H1 (cell line): ENCODE measurements at regions not wholly inside any gene's neighbourhood (a gene's known extent, or its start where the extent isn't known, plus 50 kb on each side); places are given as distances from the start of the nearest gene placed in this dataset.

Experiments used
- EZH2 ChIP-seq: fragments of 200-600 bp; sonication (generic); IDR thresholded peaks from 2 replicates; pipeline ENCODE4 v1.7.1; 2012; ENCODE audit warnings: low read depth, mild to moderate bottlenecking, moderate library complexity, low read length, inconsistent platforms; ENCODE audit not compliant: severe bottlenecking
- SUZ12 ChIP-seq: fragments of 200-600 bp; sonication (generic); IDR thresholded peaks from 2 replicates; pipeline ENCODE4 v1.6.1; 2012; ENCODE audit warnings: mild to moderate bottlenecking, inconsistent platforms, low read length, moderate library complexity, mixed read lengths
- TCF12 ChIP-seq: IDR thresholded peaks from 2 replicates; pipeline ENCODE4 v1.6.1; 2011; ENCODE audit warnings: low read depth, mild to moderate bottlenecking, low read length
- ZNF274 ChIP-seq: IDR thresholded peaks from 2 replicates; pipeline ENCODE4 v1.7.0; 2012; ENCODE audit warnings: low read length, borderline replicate concordance; ENCODE audit errors: extremely low read depth
- TF ChIP-seq, protein P1 (sequence below): fragments of 300-600 bp; sonication (generic); IDR thresholded peaks from 2 replicates; pipeline ENCODE4 v1.7.1; 2012; ENCODE audit warnings: low read length, moderate library complexity, mild to moderate bottlenecking, inconsistent platforms; ENCODE audit not compliant: insufficient replicate concordance

DNA sequence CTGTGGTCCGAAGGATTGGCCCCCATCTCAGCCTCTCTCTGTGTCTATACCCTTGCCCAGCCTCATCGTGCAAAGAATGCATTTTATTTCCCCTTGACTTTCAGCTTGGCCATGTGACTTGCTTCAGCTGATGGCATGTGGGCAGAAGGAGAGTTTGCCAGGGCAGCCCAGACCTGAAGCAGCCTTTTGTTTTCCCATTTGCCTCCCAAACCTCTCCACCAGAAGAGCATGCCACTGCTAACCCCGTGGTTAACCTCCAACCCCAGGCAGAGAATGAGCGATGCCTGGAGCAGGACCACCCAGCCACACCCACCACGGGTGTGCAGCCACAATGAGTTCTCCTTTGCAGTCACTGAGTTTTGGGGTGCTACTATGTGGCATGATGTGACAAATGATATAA is 136.4 kb downstream of the SETD4 start (continued):
- TF ChIP-seq, protein P1, sequence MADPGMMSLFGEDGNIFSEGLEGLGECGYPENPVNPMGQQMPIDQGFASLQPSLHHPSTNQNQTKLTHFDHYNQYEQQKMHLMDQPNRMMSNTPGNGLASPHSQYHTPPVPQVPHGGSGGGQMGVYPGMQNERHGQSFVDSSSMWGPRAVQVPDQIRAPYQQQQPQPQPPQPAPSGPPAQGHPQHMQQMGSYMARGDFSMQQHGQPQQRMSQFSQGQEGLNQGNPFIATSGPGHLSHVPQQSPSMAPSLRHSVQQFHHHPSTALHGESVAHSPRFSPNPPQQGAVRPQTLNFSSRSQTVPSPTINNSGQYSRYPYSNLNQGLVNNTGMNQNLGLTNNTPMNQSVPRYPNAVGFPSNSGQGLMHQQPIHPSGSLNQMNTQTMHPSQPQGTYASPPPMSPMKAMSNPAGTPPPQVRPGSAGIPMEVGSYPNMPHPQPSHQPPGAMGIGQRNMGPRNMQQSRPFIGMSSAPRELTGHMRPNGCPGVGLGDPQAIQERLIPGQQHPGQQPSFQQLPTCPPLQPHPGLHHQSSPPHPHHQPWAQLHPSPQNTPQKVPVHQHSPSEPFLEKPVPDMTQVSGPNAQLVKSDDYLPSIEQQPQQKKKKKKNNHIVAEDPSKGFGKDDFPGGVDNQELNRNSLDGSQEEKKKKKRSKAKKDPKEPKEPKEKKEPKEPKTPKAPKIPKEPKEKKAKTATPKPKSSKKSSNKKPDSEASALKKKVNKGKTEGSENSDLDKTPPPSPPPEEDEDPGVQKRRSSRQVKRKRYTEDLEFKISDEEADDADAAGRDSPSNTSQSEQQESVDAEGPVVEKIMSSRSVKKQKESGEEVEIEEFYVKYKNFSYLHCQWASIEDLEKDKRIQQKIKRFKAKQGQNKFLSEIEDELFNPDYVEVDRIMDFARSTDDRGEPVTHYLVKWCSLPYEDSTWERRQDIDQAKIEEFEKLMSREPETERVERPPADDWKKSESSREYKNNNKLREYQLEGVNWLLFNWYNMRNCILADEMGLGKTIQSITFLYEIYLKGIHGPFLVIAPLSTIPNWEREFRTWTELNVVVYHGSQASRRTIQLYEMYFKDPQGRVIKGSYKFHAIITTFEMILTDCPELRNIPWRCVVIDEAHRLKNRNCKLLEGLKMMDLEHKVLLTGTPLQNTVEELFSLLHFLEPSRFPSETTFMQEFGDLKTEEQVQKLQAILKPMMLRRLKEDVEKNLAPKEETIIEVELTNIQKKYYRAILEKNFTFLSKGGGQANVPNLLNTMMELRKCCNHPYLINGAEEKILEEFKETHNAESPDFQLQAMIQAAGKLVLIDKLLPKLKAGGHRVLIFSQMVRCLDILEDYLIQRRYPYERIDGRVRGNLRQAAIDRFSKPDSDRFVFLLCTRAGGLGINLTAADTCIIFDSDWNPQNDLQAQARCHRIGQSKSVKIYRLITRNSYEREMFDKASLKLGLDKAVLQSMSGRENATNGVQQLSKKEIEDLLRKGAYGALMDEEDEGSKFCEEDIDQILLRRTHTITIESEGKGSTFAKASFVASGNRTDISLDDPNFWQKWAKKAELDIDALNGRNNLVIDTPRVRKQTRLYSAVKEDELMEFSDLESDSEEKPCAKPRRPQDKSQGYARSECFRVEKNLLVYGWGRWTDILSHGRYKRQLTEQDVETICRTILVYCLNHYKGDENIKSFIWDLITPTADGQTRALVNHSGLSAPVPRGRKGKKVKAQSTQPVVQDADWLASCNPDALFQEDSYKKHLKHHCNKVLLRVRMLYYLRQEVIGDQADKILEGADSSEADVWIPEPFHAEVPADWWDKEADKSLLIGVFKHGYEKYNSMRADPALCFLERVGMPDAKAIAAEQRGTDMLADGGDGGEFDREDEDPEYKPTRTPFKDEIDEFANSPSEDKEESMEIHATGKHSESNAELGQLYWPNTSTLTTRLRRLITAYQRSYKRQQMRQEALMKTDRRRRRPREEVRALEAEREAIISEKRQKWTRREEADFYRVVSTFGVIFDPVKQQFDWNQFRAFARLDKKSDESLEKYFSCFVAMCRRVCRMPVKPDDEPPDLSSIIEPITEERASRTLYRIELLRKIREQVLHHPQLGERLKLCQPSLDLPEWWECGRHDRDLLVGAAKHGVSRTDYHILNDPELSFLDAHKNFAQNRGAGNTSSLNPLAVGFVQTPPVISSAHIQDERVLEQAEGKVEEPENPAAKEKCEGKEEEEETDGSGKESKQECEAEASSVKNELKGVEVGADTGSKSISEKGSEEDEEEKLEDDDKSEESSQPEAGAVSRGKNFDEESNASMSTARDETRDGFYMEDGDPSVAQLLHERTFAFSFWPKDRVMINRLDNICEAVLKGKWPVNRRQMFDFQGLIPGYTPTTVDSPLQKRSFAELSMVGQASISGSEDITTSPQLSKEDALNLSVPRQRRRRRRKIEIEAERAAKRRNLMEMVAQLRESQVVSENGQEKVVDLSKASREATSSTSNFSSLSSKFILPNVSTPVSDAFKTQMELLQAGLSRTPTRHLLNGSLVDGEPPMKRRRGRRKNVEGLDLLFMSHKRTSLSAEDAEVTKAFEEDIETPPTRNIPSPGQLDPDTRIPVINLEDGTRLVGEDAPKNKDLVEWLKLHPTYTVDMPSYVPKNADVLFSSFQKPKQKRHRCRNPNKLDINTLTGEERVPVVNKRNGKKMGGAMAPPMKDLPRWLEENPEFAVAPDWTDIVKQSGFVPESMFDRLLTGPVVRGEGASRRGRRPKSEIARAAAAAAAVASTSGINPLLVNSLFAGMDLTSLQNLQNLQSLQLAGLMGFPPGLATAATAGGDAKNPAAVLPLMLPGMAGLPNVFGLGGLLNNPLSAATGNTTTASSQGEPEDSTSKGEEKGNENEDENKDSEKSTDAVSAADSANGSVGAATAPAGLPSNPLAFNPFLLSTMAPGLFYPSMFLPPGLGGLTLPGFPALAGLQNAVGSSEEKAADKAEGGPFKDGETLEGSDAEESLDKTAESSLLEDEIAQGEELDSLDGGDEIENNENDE = no peak
- TF ChIP-seq TCF12 = no peak
- no peak for TF ChIP-seq EZH2
- TF ChIP-seq ZNF274 = no peak
- no peak for TF ChIP-seq SUZ12
